ENCODE measurements at regions not wholly inside any gene's neighbourhood (a gene's known extent, or its start where the extent isn't known, plus 50 kb on each side); places are given as distances from the start of the nearest gene placed in this dataset.

DNA sequence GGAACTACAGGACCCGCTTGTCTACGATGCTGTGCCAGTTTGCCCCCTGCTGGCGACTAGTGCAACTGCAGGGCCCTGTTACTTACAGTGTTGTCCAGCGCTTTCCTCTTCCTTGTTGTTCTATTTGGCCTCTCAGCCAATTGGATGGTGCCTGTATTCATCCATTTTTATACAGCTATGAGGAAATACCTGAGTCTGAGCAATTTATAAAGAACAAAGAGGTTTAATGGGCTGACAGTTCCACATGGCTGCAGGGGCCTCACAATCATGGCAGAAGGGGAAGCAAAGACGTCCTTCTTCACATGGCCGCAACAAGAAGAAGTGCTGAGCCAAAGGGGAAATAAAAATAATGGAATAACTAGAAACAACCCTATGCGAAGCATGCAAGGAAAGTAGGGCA is 78.7 kb upstream of the PLEKHG4B start:
- TF ChIP-seq EZH2 (IDR thresholded peaks at IDR 0.05; ENCODE audit: borderline replicate concordance, low read depth, low read length, severe bottlenecking) (no peak), CTCF (IDR thresholded peaks at IDR 0.05; ENCODE audit: borderline replicate concordance, extremely low read depth, low read length, poor library complexity, severe bottlenecking) (no peak)
